GM10248 (cell line): ENCODE measurements at regions not wholly inside any gene's neighbourhood (a gene's known extent, or its start where the extent isn't known, plus 50 kb on each side); places are given as distances from the start of the nearest gene placed in this dataset.

ENCODE experiments used
- CTCF ChIA-PET: fragments of 300-600 bp; sonication (Branson Sonifier 250); formaldehyde crosslinking; extraction: SDS; loops from one replicate; lab custom pipeline; 2021; ENCODE audit warnings: antibody characterized with exemption; lab: Yijun Ruan, JAX
- POLR2A ChIA-PET: fragments of 350-650 bp; sonication (Branson Sonifier 250); formaldehyde crosslinking; extraction: SDS; loops from one replicate; lab custom pipeline; 2020; ENCODE audit warnings: antibody characterized with exemption; lab: Yijun Ruan, JAX
- DNase-seq: peaks from one replicate; pipeline ENCODE4 v3.0.0; 2012; ENCODE audit errors: extremely low spot score
- CTCF ChIP-seq: IDR thresholded peaks from 2 replicates; pipeline ENCODE4 v1.5.1; 2012; ENCODE audit warnings: mild to moderate bottlenecking, low read depth; ENCODE audit errors: extremely low read depth, missing control alignments, control extremely low read depth

GRCh38 chr18:56252456-56252855 is 385.9 kb downstream of the TXNL1 start:
- TF ChIP-seq CTCF: no peak
- DNase-seq: no peak
- POLR2A ChIA-PET: no interaction called here
- CTCF ChIA-PET: no interaction called here

- TF ChIP-seq CTCF: no peak
- ChIA-PET POLR2A (no interaction called here), CTCF (no interaction called here)
- DNase-seq: peak; percentile 52
Observed at GRCh38 chr18:56248610-56249235, 389.7 kb downstream of the TXNL1 start.

GRCh38 chr18:56246916-56247315 is 391.5 kb downstream of the TXNL1 start:
- DNase-seq: no peak

GRCh38 chr18:56245866-56246580 is 392.4 kb downstream of the TXNL1 start:
- CTCF ChIA-PET: no interaction called here
- TF ChIP-seq CTCF: no peak
- POLR2A ChIA-PET: no interaction called here
- DNase-seq: no peak

More at GRCh38 chr18:56246916-56247315, 391.5 kb downstream of the TXNL1 start:
- CTCF ChIA-PET: no interaction called here
- TF ChIP-seq CTCF: no peak
- POLR2A ChIA-PET: no interaction called here

GRCh38 chr18:56240405-56240804 is 398.0 kb downstream of the TXNL1 start:
- no peak for DNase-seq
- ChIA-PET POLR2A (no interaction called here), CTCF (interaction anchor here (0.9 to 1.2 kb wide), 3 partner anchors 13 to 37 kb away, joined by 3 read pairs; no protein-coding TSS in a partner anchor)
- TF ChIP-seq CTCF: no peak

- POLR2A ChIA-PET: no interaction called here
- CTCF ChIA-PET: interaction anchor here (1.6 kb wide), 1 partner anchor 15 kb away, joined by 4 read pairs; no protein-coding TSS in a partner anchor
- no peak for DNase-seq
- no peak for TF ChIP-seq CTCF
Observed at GRCh38 chr18:56238576-56238975, 399.8 kb downstream of the TXNL1 start.
